Thymus (tissue), 11 donors: ENCODE measurements at regions not wholly inside any gene's neighbourhood (a gene's known extent, or its start where the extent isn't known, plus 50 kb on each side); places are given as distances from the start of the nearest gene placed in this dataset.

Experiments
- DNase-seq, 9 donors: peaks; one replicate each; pipeline ENCODE4 v3.0.0-alpha.2; 2013; ENCODE audit warnings: low spot score in 9 of 9, low read depth in 6 of 9, missing footprints in 1 of 9
- H3K27ac ChIP-seq, 2 donors: one replicate each; pipeline ENCODE4 v1.5.1; 2013; ENCODE audit warnings: control low read depth in 1 of 2, low read depth in 1 of 2, low read length in 1 of 2, mild to moderate bottlenecking in 1 of 2, moderate library complexity in 1 of 2
- H3K27me3 ChIP-seq, 2 donors: one replicate each; pipeline ENCODE4 v1.5.1; 2013; ENCODE audit warnings: low read length in 1 of 2; ENCODE audit not compliant: control insufficient read depth in 2 of 2, insufficient read depth in 1 of 2
- H3K36me3 ChIP-seq, 2 donors: one replicate each; pipeline ENCODE4 v1.5.1; 2013; ENCODE audit warnings: low read length in 1 of 2, mild to moderate bottlenecking in 1 of 2, moderate library complexity in 1 of 2; ENCODE audit not compliant: control insufficient read depth in 2 of 2, insufficient read depth in 2 of 2
- H3K4me1 ChIP-seq, 2 donors: one replicate each; pipeline ENCODE4 v1.5.1; 2013; ENCODE audit warnings: low read length in 2 of 2; ENCODE audit not compliant: control insufficient read depth in 2 of 2, insufficient read depth in 2 of 2
- H3K4me3 ChIP-seq, 2 donors: one replicate each; pipeline ENCODE4 v1.5.1; 2013; ENCODE audit warnings: low read length in 2 of 2, control low read depth in 1 of 2, mild to moderate bottlenecking in 1 of 2
- H3K9me3 ChIP-seq, 2 donors: one replicate each; pipeline ENCODE4 v1.5.1; 2013; ENCODE audit warnings: low read length in 1 of 2, mild to moderate bottlenecking in 1 of 2; ENCODE audit not compliant: control insufficient read depth in 2 of 2, insufficient read depth in 1 of 2
- WGBS: extraction: QIAGEN DNeasy Blood & Tissue Kit; methylation state at CpG from one replicate; pipeline ENCODE4 v1.1.7; 2013; 5-methylcytosine and 5-hydroxymethylcytosine counted together
- donor health status: healthy.

DNA sequence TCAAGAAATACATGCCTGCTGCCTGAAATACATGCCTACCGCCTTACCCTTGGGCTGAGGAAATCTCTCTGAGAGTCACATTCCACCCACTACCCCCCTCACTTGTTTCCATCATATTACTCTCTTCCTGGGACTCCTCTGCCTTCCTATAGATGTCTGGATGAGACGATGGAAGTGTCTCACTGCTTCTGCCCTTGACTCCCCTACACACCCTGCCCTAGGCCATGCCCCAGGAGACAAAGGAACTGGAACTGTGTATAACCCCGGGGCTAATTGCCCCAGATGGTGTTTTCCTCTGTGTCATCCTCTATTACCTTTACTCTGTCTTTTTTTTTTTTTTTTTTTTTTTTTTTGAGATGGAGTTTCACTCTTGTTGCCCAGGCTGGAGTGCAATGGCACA, 102.0 kb downstream of the GTPBP8 start:
- H3K36me3 ChIP-seq: no peaks in the 10 kb centered on the region
- WGBS: 96% methylated on average over 3 of the region's 3 CpGs
- H3K27me3 ChIP-seq: no peaks in the 10 kb centered on the region
- no peak for DNase-seq
- no peak overlapping the region for H3K27ac ChIP-seq
- no peak overlapping the region for H3K4me3 ChIP-seq
- no peaks in the 10 kb centered on the region for H3K4me1 ChIP-seq
- no peaks in the 10 kb centered on the region for H3K9me3 ChIP-seq

DNA sequence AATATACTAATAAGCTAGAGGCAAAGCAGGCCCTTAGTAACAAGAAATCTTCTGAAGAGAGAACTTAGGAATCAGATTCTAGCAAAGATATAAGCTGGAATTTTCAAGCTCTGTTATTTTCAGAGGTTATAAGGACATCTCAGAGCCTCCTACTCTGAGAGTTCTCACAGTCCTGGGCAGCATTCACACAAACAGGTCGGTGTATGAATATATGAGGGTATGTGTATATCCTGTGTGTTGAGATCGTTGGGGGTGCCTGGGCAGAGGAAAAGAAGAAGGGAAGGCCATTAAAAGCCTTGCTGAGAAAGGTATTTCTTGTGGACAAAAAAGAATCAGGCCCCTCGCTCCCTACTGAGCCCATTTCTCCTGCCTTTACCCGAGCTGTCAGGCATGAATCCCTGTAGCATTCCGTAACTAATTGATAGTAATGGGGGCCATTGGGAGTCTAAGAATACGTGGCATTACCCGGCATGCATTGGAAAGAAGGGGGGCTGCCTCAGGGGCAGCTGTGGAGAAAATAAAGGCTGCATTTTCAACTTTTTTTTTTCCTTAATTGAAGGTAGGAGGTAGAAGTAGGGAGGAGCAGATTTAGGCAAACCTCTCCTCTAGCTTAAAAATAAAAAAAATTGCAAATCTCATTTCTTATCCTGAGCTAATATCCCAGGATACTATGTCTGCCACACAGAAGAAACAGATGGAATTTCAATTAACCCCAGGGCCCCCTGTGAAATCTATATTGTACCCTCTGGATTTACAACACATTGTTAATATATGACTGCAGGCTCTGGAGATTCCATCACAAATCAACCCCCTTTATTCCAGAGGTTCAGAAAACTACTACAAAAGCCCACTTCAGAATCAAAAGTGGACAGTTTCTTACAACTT, 103.8 kb downstream of the GTPBP8 start:
- H3K27me3 ChIP-seq: no peaks in the 10 kb centered on the region
- WGBS: 95% methylated on average over 7 of the region's 7 CpGs
- no peak for DNase-seq

DNA sequence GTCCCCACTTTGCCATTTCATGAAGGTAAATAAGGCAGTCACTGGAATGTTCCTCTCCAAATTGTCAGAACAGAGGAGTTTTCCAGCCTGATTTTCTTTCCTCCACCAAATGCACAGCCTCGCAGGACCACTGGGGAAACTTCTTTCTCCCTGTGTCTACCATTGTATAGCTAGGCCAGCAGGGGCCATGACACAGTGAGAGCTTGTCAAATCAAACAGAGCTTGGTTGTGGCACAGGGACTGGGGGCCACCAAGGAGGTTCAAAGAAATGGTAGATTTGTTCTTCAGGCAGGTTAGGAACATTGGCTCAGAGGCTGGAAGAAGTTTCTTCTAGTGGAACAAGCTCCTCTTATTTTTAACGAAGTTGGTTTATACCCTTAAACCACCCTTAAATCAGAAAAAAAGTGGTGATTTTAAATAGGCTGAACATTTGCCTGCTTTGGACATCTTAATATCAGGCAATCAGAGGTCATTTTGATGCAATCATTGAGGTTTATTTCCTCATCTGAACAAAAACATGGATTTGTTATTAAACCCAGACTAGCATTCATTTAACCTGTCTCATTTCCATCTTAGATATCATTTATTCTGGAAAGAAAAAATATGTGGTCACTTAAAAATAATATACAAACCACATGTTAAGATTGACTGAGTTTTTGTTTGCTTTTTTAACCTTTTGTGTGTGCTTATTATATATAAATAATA, 105.6 kb downstream of the GTPBP8 start:
- Histone ChIP-seq H3K4me3 (no peak overlapping the region), H3K36me3 (no peaks in the 10 kb centered on the region), H3K4me1 (no peaks in the 10 kb centered on the region), H3K27me3 (no peaks in the 10 kb centered on the region), H3K9me3 (no peaks in the 10 kb centered on the region), H3K27ac (no peak overlapping the region)
- 99% methylated on average over 2 of the region's 2 CpGs for WGBS
- no peak for DNase-seq

More for the DNA sequence above, 103.8 kb downstream of the GTPBP8 start:
- Histone ChIP-seq H3K36me3 (no peaks in the 10 kb centered on the region), H3K4me3 (no peak overlapping the region), H3K4me1 (no peaks in the 10 kb centered on the region), H3K27ac (no peak overlapping the region), H3K9me3 (no peaks in the 10 kb centered on the region)

DNA sequence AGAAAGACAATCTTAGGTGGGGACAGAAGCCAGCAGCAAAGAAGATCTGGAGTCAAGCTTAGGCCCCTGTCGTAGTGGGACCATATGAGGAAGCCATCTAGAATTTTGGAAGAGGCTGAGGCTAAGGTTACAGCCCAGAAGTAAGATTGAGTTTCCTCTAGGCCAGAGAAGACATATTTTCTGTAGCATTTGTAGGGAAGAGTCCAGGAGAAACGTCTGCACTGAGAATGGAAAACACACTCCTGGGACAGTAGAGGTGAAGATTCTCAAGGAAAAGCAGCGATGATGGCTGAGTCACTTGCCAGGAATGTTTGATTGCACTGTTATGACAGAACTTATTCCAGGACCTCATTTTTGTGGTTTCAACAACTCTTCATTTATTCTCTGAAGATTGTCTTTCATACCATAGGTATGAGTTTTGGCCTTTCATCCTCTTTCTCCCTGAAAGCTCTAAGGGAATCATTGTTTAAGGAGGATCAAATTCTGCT, 107.2 kb downstream of the GTPBP8 start:
- H3K4me3 ChIP-seq: no peak overlapping the region
- no peaks in the 10 kb centered on the region for H3K36me3 ChIP-seq
- H3K27me3 ChIP-seq: no peaks in the 10 kb centered on the region
- no peak for DNase-seq
- no peak overlapping the region for H3K27ac ChIP-seq
- no peaks in the 10 kb centered on the region for H3K9me3 ChIP-seq
- H3K4me1 ChIP-seq: no peaks in the 10 kb centered on the region
- 96% methylated on average over 3 of the region's 3 CpGs for WGBS

DNA sequence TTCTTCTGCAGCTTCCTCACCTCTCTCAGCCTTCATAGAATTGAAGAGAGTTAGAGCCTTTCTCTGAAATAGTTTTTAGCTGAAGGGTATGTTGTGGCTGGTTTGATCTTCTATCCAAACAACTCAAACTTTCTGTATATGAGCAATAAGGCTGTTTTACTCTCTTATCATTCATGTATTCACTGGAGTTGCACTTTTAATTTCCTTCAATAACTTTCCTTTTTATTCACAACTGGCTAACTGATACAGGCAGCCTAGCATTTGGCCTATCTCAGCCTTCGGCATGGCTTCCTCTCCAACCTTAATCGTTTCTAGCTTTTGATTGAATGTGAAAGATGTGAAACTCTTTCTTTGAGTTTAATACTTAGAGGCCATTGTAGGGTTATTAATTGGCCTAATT, 109.3 kb downstream of the GTPBP8 start:
- no peaks in the 10 kb centered on the region for H3K4me1 ChIP-seq
- H3K36me3 ChIP-seq: no peaks in the 10 kb centered on the region
- 97% methylated on average over 2 of the region's 2 CpGs for WGBS
- H3K4me3 ChIP-seq: no peak overlapping the region
- DNase-seq: no peak
- no peaks in the 10 kb centered on the region for H3K9me3 ChIP-seq
- H3K27ac ChIP-seq: no peak overlapping the region
- no peaks in the 10 kb centered on the region for H3K27me3 ChIP-seq

DNA sequence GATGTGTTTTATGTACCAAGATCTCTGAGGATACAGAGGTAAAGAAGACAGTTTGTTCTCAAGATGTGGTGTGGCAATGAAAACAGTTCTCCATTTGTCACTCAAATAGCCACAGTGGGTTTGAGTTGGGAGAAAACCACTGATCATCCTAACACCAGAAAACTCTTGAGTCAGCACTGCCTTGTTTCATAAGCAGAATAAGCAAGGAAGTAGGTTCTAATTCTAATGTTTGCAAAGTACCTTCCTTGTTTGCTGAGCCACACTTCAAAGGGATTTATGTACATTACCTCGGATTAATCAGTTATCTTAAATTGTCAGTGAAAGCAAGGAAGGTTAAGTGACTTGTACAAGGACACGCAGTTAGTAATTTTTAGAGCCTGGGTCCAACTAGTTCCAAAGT, 107.8 kb upstream of the BOC start:
- Histone ChIP-seq H3K4me1 (no peaks in the 10 kb centered on the region), H3K36me3 (no peaks in the 10 kb centered on the region), H3K27me3 (no peaks in the 10 kb centered on the region), H3K4me3 (no peak overlapping the region), H3K27ac (no peak overlapping the region), H3K9me3 (no peaks in the 10 kb centered on the region)
- no peak for DNase-seq
- 50% methylated on average over 2 of the region's 2 CpGs for WGBS

DNA sequence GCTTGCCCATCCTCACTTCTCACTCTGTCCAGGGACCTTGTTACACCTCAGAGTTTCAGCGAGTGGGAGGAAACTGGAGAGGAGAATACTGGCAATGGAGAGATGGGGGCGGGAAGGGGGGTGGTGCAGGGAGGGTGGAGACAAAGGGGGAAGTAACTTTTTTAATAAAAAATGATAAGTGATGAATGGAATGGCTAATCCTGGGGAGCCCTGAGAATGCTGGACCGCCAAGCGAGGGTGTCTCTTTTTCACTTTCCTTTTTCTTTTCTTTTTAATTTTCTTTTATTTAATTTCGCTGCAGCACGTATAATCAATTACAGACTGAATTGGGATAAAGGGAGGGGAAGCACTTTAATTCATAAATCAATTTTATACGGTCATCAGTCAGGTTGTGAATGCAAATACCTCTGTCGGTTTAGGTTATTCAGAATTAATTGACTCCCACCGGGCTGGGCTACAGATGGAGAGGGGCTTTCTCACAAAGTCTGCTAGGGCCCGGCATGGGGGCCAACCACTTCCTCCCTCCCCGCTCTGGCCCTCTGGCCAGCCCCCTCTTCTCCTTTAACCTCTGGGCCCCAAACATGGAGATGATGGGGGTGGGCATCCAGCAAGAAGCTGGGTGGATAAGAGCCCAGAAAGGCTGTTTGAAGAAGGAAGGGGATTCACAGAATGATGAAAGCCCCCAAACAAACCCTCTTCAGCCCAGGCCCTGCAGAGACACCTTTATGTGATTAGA, 106.8 kb upstream of the BOC start:
- H3K4me1 ChIP-seq: peaks cover 0 to 6% of the 10 kb centered on the region in 2 donors
- no peak overlapping the region for H3K4me3 ChIP-seq
- no peaks in the 10 kb centered on the region for H3K36me3 ChIP-seq
- no peaks in the 10 kb centered on the region for H3K27me3 ChIP-seq
- no peaks in the 10 kb centered on the region for H3K9me3 ChIP-seq
- no peak for DNase-seq
- 82% methylated on average over 11 of the region's 11 CpGs for WGBS
- H3K27ac ChIP-seq: no peak overlapping the region

DNA sequence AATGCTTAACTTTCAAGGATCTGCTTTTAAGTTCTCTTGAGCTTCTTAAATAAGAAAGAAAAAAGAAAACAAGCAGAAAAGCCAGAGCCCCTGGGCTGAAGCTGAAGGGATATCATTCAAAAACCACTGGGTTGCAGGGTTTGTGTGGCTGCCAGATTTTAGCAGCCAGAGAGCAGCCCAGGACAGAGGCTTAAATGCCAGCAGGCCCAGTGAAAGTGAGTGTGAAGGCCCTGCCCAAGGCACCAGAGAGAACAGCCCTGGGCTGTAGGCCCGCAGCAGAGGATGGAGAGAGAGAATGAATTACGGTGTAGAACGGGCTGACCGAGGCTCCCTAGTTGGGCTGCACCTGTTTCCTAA, 106.3 kb upstream of the BOC start:
- Histone ChIP-seq H3K36me3 (no peaks in the 10 kb centered on the region), H3K27me3 (no peaks in the 10 kb centered on the region), H3K27ac (no peak overlapping the region), H3K9me3 (no peaks in the 10 kb centered on the region), H3K4me3 (no peak overlapping the region), H3K4me1 (peaks cover 0 to 9% of the 10 kb centered on the region in 2 donors)
- 67% methylated on average over 4 of the region's 4 CpGs for WGBS
- DNase-seq: no peak
